SK-N-SH (cell line): ENCODE measurements at regions not wholly inside any gene's neighbourhood (a gene's known extent, or its start where the extent isn't known, plus 50 kb on each side); places are given as distances from the start of the nearest gene placed in this dataset.
A peak's percentile ranks its signal among the peaks of the same experiment; 100 is the strongest.

Experiments
- CTCF ChIA-PET: fragments of 300-600, 350-600 bp; formaldehyde crosslinking; extraction: SDS; loops from one replicate; lab custom pipeline; 2021; lab: Yijun Ruan, JAX
- POLR2A ChIA-PET: fragments of 350-600 bp; sonication (Branson Sonifier 250); formaldehyde crosslinking; extraction: SDS; loops from one replicate; lab custom pipeline; 2020; ENCODE audit warnings: antibody characterized with exemption, inconsistent platforms; lab: Yijun Ruan, JAX
- DNase-seq: peaks from one replicate; pipeline ENCODE4 v3.0.0; 2012
- H2AFZ ChIP-seq: fragments of 200-600 bp; sonication (generic); 2 replicates; pipeline ENCODE4 v1.8.1; 2016; ENCODE audit warnings: antibody characterized with exemption, mild to moderate bottlenecking, low read depth
- H3F3A ChIP-seq: fragments of 200-600 bp; sonication (generic); replicated peaks from 2 replicates; pipeline ENCODE3; 2016; ENCODE audit warnings: antibody characterized with exemption, mild to moderate bottlenecking; ENCODE audit not compliant: insufficient read depth
- H3K27ac ChIP-seq, 2 experiments: fragments of 200-500 bp in 1 of 2; fragments of 200-600 bp in 1 of 2; sonication (Bioruptor generic) in 1 of 2; sonication (generic), shearing (Covaris generic) in 1 of 2; 2 replicates each; pipeline versions ENCODE4 v1.5.1 to v1.6.1; 2014 to 2016; ENCODE audit warnings: low read depth in 2 of 2, inconsistent platforms in 1 of 2, low read length in 1 of 2, mild to moderate bottlenecking in 1 of 2, mixed read lengths in 1 of 2
- H3K27me3 ChIP-seq: fragments of 200-600 bp; sonication (generic), shearing (Covaris generic); 2 replicates; pipeline ENCODE4 v1.6.1; 2016; ENCODE audit warnings: mixed run types; ENCODE audit not compliant: insufficient read depth
- H3K36me3 ChIP-seq, 2 experiments: fragments of 200-500 bp in 1 of 2; fragments of 200-600 bp in 1 of 2; sonication (Bioruptor generic) in 1 of 2; sonication (generic) in 1 of 2; replicated peaks in 1 of 2; 2 replicates each; pipeline versions ENCODE3 to v1.5.1; 2014 to 2016; ENCODE audit warnings: low read length in 1 of 2, mild to moderate bottlenecking in 1 of 2; ENCODE audit not compliant: insufficient read depth in 2 of 2, control insufficient read depth in 1 of 2
- H3K4me1 ChIP-seq, 2 experiments: fragments of 200-500 bp in 1 of 2; fragments of 200-600 bp in 1 of 2; sonication (Bioruptor generic) in 1 of 2; sonication (generic), shearing (Covaris generic) in 1 of 2; 2 replicates each; pipeline versions ENCODE4 v1.5.1 to v1.6.1; 2014 to 2016; ENCODE audit warnings: low read depth in 1 of 2, low read length in 1 of 2, mixed run types in 1 of 2; ENCODE audit not compliant: insufficient read depth in 2 of 2, control insufficient read depth in 1 of 2
- H3K4me2 ChIP-seq: fragments of 200-600 bp; sonication (generic), shearing (Covaris generic); 2 replicates; pipeline ENCODE4 v1.6.1; 2017; ENCODE audit warnings: mixed run types
- H3K4me3 ChIP-seq, 2 experiments: fragments of 200-500 bp in 1 of 2; fragments of 200-600 bp in 1 of 2; sonication (Bioruptor generic) in 1 of 2; sonication (generic), shearing (Covaris generic) in 1 of 2; 2 replicates each; pipeline versions ENCODE4 v1.5.1 to v1.8.1; 2014 to 2016; ENCODE audit warnings: low read depth in 2 of 2, inconsistent platforms in 1 of 2, low read length in 1 of 2, mild to moderate bottlenecking in 1 of 2, mixed read lengths in 1 of 2, moderate library complexity in 1 of 2
- H3K79me2 ChIP-seq: fragments of 200-600 bp; sonication (generic); 2 replicates; pipeline ENCODE4 v1.8.1; 2017; ENCODE audit warnings: mild to moderate bottlenecking; ENCODE audit not compliant: insufficient read depth
- H3K9ac ChIP-seq: fragments of 200-600 bp; sonication (generic); 2 replicates; pipeline ENCODE4 v1.6.1; 2017; ENCODE audit warnings: mixed run types
- H3K9me2 ChIP-seq: fragments of 200-600 bp; sonication (generic); 2 replicates; pipeline ENCODE4 v1.6.1; 2017; ENCODE audit warnings: mixed run types
- H3K9me3 ChIP-seq: fragments of 200-600 bp; sonication (generic); 2 replicates; pipeline ENCODE4 v1.6.1; 2017; ENCODE audit warnings: mixed run types, mild to moderate bottlenecking, moderate library complexity
- H4K20me1 ChIP-seq: fragments of 200-600 bp; sonication (generic); 2 replicates; pipeline ENCODE4 v1.6.1; 2017; ENCODE audit warnings: mild to moderate bottlenecking, mixed run types; ENCODE audit not compliant: insufficient read depth
- CHD2 ChIP-seq: fragments of 150-350 bp; IDR thresholded peaks from 2 replicates; pipeline ENCODE4 v1.6.1; 2018; ENCODE audit warnings: low read length; ENCODE audit not compliant: partially characterized antibody
- ELF1 ChIP-seq: IDR thresholded peaks from 2 replicates; pipeline ENCODE4 v1.4.0; 2012
- EP300 ChIP-seq, 2 experiments: IDR thresholded peaks; 2 replicates each; pipeline versions ENCODE4 v1.4.0 to v1.6.1; 2012; ENCODE audit warnings: borderline replicate concordance in 1 of 2, low read depth in 1 of 2, low read length in 1 of 2
- FOXJ3 ChIP-seq: sonication (generic); formaldehyde crosslinking; IDR thresholded peaks from 2 replicates; pipeline ENCODE4 v1.5.1; 2020; ENCODE audit warnings: mild to moderate bottlenecking, missing genetic modification reagents
- GABPA ChIP-seq: IDR thresholded peaks from 2 replicates; pipeline ENCODE4 v1.4.0; 2012; ENCODE audit warnings: low read depth, mild to moderate bottlenecking
- GATA2 ChIP-seq: sonication (generic); formaldehyde crosslinking; IDR thresholded peaks from 2 replicates; pipeline ENCODE4 v1.5.0; 2020; ENCODE audit warnings: mild to moderate bottlenecking, missing genetic modification reagents
- MEF2A ChIP-seq: IDR thresholded peaks from 2 replicates; pipeline ENCODE4 v1.4.0; 2012; ENCODE audit warnings: low read depth, borderline replicate concordance
- MXI1 ChIP-seq: IDR thresholded peaks from 2 replicates; pipeline ENCODE4 v1.6.1; 2012; ENCODE audit warnings: mild to moderate bottlenecking, low read depth, low read length, improper control_type of control experiment
- POLR2AphosphoS5 ChIP-seq: IDR thresholded peaks from 2 replicates; pipeline ENCODE4 v1.6.1; 2012; ENCODE audit warnings: low read depth, low read length
- RAD21 ChIP-seq: IDR thresholded peaks from 2 replicates; pipeline ENCODE4 v1.6.1; 2012; ENCODE audit warnings: mild to moderate bottlenecking, low read length
- RFX5 ChIP-seq: IDR thresholded peaks from 2 replicates; pipeline ENCODE4 v1.6.1; 2012; ENCODE audit warnings: mild to moderate bottlenecking, improper control_type of control experiment, low read length
- RXRA ChIP-seq: IDR thresholded peaks from 2 replicates; pipeline ENCODE4 v1.4.0; 2012; ENCODE audit warnings: low read depth, mild to moderate bottlenecking, borderline replicate concordance
- TAF1 ChIP-seq: IDR thresholded peaks from 2 replicates; pipeline ENCODE4 v1.6.1; 2012; ENCODE audit warnings: low read depth, mild to moderate bottlenecking, low read length, moderate library complexity, borderline replicate concordance
- TCF12 ChIP-seq: IDR thresholded peaks from 2 replicates; pipeline ENCODE4 v1.4.0; 2012
- TEAD4 ChIP-seq: IDR thresholded peaks from 2 replicates; pipeline ENCODE4 v1.4.0; 2012; ENCODE audit warnings: mild to moderate bottlenecking, borderline replicate concordance; ENCODE audit not compliant: insufficient read depth
- WGBS: methylation state at CpG from one replicate; pipeline ENCODE4 v1.1.6; 2017; ENCODE audit warnings: low lambda C conversion rate; 5-methylcytosine and 5-hydroxymethylcytosine counted together
- TF ChIP-seq, protein P1 (sequence below): IDR thresholded peaks from 2 replicates; pipeline ENCODE4 v1.4.0; 2012; ENCODE audit warnings: low read depth, borderline replicate concordance
- TF ChIP-seq, protein P2 (sequence below): IDR thresholded peaks from 2 replicates; pipeline ENCODE4 v1.4.0; 2012; ENCODE audit warnings: low read depth, borderline replicate concordance
- TF ChIP-seq, protein P3 (sequence below): IDR thresholded peaks from 2 replicates; pipeline ENCODE4; 2012
- TF ChIP-seq, protein P4 (sequence below): IDR thresholded peaks from 2 replicates; pipeline ENCODE4 v1.4.0; 2012; ENCODE audit warnings: low read depth

DNA sequence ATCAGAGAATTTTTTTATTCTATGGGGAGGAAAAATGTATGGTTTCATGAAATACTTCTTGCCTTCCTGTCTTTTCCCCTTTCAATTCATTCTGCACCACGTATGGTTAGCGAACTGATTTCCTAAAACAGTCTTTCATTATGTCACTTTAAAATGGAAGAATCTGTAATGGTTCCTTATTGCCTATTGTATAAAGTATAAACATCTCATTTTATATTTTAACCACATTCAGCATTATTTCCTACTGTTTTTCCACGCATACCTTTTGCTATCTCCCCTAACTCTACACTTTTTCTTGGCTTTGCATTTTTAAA, 232.3 kb upstream of the B3GALT2 start:
- ChIA-PET POLR2A (no interaction called here), CTCF (no interaction called here)
- Histone ChIP-seq H3K4me3 (peak overlapping the region; percentile 44 to 63; a peak in 3 of 4 replicates), H3K4me1 (peaks cover 0 to 4% of the 10 kb centered on the region in 2 experiments; a peak in 3 of 4 replicates), H3K27ac (peak overlapping the region; percentile 69 to 85; a peak in 2 of 4 replicates), H3K27me3 (no peaks in the 10 kb centered on the region), H2AFZ (peak overlapping the region; percentile 94), H3K9me2 (no peaks in the 10 kb centered on the region), H3K9ac (peak overlapping the region; percentile 58), H3K36me3 (no peaks in the 10 kb centered on the region), H3K9me3 (no peaks in the 10 kb centered on the region), H3K79me2 (no peaks in the 10 kb centered on the region), H4K20me1 (no peaks in the 10 kb centered on the region), H3K4me2 (peak overlapping the region; percentile 82), H3F3A (no peaks in the 10 kb centered on the region)
- 40% methylated on average over 3 of the region's 3 CpGs for WGBS
- TF ChIP-seq, protein P1, sequence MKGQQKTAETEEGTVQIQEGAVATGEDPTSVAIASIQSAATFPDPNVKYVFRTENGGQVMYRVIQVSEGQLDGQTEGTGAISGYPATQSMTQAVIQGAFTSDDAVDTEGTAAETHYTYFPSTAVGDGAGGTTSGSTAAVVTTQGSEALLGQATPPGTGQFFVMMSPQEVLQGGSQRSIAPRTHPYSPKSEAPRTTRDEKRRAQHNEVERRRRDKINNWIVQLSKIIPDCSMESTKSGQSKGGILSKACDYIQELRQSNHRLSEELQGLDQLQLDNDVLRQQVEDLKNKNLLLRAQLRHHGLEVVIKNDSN, result no peak
- TF ChIP-seq TCF12 (no peak), EP300 (IDR thresholded peaks at IDR 0.05; ENCODE audit: borderline replicate concordance in 1 of 2, low read depth in 1 of 2, low read length in 1 of 2) (no peak), RXRA (no peak), TAF1 (no peak), FOXJ3 (CRISPR knock-in tag) (no peak), GATA2 (CRISPR knock-in tag) (no peak), RAD21 (no peak), ELF1 (no peak), MXI1 (no peak), TEAD4 (no peak), RFX5 (no peak), POLR2AphosphoS5 (no peak), GABPA (no peak), CHD2 (no peak), MEF2A (no peak)
- TF ChIP-seq, protein P2, sequence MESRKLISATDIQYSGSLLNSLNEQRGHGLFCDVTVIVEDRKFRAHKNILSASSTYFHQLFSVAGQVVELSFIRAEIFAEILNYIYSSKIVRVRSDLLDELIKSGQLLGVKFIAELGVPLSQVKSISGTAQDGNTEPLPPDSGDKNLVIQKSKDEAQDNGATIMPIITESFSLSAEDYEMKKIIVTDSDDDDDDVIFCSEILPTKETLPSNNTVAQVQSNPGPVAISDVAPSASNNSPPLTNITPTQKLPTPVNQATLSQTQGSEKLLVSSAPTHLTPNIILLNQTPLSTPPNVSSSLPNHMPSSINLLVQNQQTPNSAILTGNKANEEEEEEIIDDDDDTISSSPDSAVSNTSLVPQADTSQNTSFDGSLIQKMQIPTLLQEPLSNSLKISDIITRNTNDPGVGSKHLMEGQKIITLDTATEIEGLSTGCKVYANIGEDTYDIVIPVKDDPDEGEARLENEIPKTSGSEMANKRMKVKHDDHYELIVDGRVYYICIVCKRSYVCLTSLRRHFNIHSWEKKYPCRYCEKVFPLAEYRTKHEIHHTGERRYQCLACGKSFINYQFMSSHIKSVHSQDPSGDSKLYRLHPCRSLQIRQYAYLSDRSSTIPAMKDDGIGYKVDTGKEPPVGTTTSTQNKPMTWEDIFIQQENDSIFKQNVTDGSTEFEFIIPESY, result no peak
- TF ChIP-seq, protein P3, sequence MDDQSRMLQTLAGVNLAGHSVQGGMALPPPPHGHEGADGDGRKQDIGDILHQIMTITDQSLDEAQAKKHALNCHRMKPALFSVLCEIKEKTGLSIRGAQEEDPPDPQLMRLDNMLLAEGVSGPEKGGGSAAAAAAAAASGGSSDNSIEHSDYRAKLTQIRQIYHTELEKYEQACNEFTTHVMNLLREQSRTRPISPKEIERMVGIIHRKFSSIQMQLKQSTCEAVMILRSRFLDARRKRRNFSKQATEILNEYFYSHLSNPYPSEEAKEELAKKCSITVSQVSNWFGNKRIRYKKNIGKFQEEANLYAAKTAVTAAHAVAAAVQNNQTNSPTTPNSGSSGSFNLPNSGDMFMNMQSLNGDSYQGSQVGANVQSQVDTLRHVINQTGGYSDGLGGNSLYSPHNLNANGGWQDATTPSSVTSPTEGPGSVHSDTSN, result no peak
- TF ChIP-seq, protein P4, sequence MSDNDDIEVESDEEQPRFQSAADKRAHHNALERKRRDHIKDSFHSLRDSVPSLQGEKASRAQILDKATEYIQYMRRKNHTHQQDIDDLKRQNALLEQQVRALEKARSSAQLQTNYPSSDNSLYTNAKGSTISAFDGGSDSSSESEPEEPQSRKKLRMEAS, result no peak
- no peak for DNase-seq
